Epidermal melanocyte (primary cell): ENCODE measurements at regions not wholly inside any gene's neighbourhood (a gene's known extent, or its start where the extent isn't known, plus 50 kb on each side); places are given as distances from the start of the nearest gene placed in this dataset.
"Not testable (repeated sequence)": the region's sequence is repeated elsewhere in the genome, so short reads cannot be mapped to it uniquely, and the experiment has no call there.

ENCODE experiments used
- DNase-seq: peaks from one replicate; pipeline ENCODE4 v3.0.0; 2011; ENCODE audit warnings: low spot score; ENCODE audit not compliant: insufficient read length

DNA sequence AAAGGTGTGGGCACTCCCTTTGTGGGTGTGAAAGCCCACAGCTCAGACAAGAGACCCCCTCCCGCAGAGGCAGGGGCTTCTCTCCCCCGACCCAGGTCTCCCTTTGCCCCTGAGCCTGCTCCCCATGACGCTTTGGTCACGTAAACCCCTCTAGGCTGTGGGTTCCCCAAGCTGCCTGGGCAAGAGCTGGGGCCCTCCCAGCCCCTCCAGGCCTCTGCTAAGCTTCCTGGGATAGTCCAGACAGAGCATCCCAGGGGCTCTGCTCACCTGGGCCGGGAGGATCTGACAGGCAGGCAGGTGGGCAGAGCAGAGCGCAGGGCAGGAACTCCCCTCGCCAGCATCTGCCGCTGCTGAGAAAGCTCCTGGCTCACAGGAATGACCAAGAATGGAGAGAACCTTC, 177.3 kb downstream of the BANP start:
- DNase-seq, result no peak

DNA sequence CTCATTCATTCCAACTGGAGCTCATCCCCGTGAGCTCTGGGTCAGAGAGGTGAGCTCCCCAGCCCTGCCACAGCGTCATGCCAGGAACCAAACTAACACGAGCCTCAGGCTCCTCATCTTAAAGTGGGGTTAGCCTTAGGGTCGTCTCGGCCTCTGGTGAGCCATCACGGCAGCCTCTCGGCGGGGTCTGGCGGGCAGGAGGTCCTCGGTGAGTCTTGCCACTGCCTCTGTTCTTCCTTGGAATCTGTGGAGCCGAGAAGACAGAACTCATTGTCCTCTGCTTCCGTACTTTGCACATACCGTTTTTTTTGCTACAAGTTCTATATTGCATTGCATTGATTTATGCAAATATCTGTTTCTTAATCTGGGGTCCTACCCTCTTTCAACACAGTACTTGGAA, 177.9 kb downstream of the BANP start:
- DNase-seq, result not testable (repeated sequence)

- DNase-seq, result no peak
Observed at GRCh38 chr16:88130016-88130415, 178.8 kb downstream of the BANP start.

DNA sequence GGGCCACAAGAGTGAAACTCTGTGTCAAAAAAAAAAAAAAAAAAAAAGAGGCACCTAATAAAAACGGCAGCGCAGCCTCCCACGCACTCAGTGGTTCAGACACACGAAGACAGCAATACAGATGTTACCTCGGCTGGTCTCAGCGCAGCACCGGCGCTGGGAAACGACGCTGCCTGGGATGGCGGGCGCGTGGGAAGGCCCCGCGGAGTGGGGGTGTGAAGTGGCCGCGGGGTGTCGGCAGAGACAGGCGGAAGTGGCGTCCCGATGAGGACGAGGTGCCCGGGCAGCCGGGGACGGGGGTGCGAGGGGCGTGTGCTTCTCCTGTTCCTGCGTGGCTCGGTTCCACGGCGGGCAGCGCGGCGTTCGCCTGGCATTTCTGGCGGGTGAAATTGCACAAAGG, 179.4 kb downstream of the BANP start:
- DNase-seq, result no peak

- DNase-seq, result no peak
Observed at GRCh38 chr16:88131256-88131655, 180.0 kb downstream of the BANP start.

- DNase-seq, result no peak
Observed at GRCh38 chr16:88131966-88132365, 180.7 kb downstream of the BANP start.

GRCh38 chr16:88132836-88133506, 181.7 kb downstream of the BANP start:
- DNase-seq, result peak; percentile 28

DNA sequence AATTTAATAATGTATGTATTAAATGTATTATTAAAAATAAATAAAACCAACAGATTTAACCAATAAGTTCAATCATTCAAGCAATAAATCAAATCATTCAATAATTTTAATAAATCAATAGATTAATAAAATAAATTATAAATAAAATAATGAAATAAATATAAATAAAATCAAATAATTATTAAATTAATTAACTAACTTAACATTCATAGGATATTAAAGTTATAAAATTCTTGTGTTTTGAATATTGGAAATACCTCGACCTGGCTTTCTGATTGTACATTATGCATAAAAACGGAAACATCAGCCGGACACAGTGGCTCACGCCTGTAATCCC, 182.2 kb downstream of the BANP start:
- DNase-seq, result no peak

DNA sequence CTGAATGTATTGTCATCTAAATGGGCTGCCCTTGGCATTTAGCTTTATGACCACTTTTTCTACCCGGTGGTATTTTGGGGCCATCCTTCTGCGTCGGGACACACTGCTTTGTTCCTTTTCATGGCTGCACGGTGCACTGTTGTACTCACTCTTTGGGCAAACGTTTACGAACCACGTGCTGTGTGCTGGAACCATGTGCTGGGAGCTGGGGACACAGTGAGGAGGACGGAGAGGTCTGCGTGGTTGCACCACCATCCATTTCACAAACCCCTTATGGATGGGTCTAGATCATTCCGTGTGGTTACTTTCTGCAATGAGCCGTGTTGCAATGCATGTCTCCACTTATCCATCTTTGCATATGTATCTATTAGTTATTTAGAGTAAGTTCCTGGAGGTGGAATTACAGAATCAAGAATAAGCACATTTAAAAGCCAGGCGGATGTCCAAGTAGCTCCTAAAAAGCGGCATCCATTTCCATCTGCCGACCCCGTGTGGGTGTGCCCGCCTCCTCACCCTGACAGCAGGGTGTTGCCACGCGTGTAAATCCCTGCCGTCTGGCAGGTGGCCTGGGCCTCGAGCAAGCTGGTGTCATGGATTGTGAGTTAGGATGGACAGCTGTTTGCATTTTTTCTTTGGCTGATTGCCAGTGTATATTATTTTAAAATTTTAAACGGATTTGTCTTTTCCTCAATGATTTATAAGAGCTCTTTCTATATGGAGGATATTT, 183.1 kb downstream of the BANP start:
- not testable (repeated sequence) for DNase-seq

GRCh38 chr16:88134899-88135682, 183.9 kb downstream of the BANP start:
- DNase-seq, result not testable (repeated sequence)

DNA sequence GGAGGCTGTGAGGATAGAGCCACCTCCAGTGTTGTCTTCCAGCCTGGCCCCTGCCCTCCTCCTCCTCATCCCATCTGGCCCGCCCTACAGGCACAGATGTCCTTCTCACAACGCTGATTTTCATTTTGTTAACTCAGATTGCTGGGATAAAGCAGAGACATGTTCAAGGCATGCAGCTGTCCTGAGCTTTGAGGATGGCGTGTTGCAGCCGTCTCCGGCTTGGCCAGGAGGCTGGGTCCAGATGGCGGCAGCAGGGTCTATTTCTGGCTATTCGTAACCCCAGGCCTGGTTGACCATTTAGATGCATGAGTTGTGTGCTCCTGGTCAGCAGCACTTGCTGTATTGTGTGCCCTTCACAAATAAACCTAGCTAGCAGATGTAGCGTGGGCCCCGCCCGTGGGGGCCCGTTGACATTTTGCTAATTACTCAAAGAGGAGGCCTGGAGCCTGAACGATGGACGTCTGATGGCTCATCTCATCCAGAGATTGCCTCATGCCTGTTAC, 185.0 kb downstream of the BANP start:
- DNase-seq, result not testable (repeated sequence)

DNA sequence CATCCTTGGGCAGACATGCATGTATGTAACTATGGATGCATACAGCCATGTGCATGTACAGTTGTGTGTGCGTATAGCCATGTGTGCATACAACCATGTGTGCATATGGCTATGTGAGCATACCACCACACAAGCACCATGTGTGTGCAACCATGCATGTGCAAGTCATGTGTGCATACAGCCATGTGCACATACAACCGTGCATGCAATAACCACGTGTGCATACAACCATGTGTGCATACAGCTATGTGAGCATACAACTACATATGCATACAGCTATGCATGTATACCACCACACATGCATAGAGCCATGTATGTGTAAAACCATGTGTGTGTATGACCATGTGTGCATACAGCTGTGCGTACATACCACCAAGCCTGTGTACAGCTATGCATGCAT, 185.7 kb downstream of the BANP start:
- not testable (repeated sequence) for DNase-seq

DNA sequence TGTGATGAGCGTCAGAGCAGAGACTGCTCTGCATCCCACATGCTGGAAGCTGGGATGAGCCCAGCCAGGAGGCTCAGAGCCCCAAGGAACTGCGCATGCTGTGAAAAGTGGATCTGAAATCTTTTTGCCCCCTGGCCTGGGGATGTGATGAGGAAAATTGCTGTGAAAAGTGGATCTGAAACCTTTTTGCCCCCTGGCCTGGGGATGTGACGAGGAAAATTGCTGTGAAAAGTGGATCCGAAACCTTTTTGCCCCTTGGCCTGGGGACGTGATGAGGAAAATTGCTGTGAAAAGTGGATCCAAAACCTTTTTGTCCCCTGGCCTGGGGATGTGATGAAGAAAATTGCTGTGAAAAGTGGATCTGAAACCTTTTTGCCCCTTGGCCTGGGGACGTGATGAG, 187.9 kb downstream of the BANP start:
- DNase-seq, result not testable (repeated sequence)

- not testable (repeated sequence) for DNase-seq
Observed at GRCh38 chr16:88140195-88140594, 189.0 kb downstream of the BANP start.

GRCh38 chr16:88141580-88141979, 190.3 kb downstream of the BANP start:
- DNase-seq, result no peak

DNA sequence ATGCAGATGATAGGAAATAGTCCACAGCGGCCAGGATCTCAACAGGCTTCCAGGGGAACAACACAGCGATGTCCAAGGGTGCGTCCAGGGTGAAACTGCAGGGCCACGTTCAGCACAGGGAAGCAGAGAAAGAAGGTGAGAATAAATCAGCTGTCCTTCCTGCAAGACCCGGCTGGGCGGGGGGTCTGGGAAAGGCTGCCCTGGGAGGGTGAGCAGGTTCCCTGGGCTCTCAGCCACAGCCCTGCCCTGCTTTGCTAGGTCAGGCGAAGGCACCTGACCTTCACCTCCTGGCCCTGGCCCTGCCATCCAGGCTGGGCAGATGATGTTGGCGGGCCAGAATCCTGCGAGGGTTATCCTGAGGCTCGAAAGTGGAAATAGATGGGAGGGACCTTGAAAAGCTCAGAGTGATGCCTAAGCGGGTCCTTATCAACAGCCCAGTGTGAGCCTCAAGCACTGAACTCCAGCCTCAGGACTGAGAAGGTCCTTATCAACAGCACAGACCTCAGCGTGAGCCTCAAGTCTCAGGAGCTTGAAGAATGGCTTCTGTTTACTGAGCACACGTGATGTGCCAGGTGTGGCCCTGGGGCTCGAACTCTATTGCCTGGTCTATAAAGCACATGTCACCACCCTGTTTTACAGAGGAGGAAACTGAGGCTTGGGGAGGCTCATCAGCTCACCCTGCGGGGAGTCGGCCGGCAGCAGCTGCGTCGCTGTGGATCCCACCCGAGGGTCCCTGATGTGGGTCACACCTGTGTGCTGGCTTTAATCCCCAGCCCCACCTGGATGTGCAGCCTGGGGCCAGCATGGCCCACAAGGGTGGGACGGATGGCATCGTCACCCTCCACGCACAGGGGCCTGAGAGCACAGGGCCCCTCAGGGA, 191.1 kb downstream of the BANP start:
- DNase-seq, result not testable (repeated sequence)

DNA sequence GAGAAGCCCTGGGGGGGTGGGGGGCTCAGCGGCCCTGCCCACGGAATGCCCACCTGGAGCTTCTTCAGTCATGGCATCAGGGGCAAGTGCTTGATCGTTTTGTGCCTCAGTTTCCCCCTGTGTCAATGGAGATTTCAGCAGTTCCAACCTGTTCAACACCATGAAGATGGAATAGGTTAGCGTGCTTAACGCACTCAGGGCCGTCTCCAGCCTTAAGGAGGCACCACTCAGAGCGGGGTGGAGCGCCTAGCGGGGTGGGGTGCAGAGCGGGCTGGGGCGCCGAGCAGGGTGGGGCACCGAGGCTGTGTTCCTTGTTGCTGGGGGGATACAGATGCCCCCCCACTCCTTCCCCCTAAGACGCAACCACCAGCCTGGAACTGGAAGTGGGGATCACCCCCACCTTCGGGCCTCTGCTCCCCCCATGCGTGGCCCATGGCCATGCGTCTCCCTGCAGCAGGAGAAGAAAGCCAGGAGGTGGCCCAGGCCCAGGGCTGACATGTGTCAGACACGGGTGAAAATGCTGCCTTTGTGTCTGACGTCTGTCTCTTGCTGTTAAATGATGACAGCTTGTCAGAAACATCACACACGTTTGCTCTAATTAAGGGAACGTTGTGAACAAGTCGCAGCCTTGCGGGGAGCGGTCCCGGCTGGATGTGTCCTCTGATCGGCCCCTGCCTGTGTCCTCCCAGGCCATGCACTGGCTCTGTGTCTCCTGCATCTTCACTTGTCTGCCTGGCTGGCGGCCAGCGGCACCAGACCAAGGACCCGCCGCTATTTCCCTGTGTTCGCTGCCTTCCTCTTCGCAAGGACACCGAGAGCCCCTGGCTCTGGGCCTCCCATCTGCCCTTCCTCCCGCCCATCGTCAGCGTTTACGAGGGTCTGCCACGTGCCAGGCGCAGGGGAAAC, 192.1 kb downstream of the BANP start:
- not testable (repeated sequence) for DNase-seq

DNA sequence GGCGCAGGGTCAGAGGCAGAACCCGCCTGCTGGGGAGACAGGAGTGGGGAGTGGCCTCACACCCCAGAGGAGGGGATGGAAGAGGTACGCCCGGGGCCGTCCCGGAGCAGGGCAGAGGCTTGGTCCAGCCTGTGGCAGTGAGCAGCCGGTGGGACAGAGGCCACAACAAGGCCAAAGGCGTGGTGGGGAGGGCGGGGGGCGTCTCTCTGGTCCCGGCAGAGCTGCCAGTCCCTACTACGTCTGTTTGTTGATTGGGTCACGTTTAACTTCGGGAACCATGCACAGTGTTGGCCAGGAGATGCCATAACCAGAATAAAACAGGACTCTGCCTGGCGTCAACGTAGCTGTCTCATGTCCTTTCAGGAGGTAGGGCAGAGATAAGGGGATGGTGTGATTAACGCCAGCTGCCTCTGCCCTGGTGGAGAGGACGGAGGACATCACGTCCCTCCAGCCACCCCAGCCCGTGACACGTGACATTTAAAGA, 192.8 kb downstream of the BANP start:
- DNase-seq, result no peak

- not testable (repeated sequence) for DNase-seq
Observed at GRCh38 chr16:88145376-88145775, 194.1 kb downstream of the BANP start.
